Neural progenitor cell (in vitro differentiated cells): ENCODE measurements at regions not wholly inside any gene's neighbourhood (a gene's known extent, or its start where the extent isn't known, plus 50 kb on each side); places are given as distances from the start of the nearest gene placed in this dataset.

ENCODE experiments used
- DNase-seq: peaks from one replicate; pipeline ENCODE4 v3.0.0-alpha.2; 2016; ENCODE audit warnings: low spot score
- H2AFZ ChIP-seq: fragments of 200-600 bp; sonication (generic); replicated peaks from 2 replicates; pipeline ENCODE4 v1.6.1; 2016; ENCODE audit warnings: antibody characterized with exemption
- H3F3A ChIP-seq: fragments of 200-600 bp; sonication (generic); 2 replicates; pipeline ENCODE4 v1.6.1; 2016; ENCODE audit warnings: antibody characterized with exemption, low read depth
- H3K27ac ChIP-seq: fragments of 200-600 bp; sonication (generic); 2 replicates; pipeline ENCODE4 v1.5.1; 2016; ENCODE audit warnings: mild to moderate bottlenecking
- H3K27me3 ChIP-seq: fragments of 200-600 bp; sonication (generic); 2 replicates; pipeline ENCODE4 v1.6.1; 2016; ENCODE audit warnings: mild to moderate bottlenecking, moderate library complexity
- H3K36me3 ChIP-seq: fragments of 200-600 bp; sonication (generic); 2 replicates; pipeline ENCODE4 v1.5.1; 2016
- H3K4me1 ChIP-seq: fragments of 200-600 bp; sonication (generic); 2 replicates; pipeline ENCODE4 v1.6.1; 2016; ENCODE audit warnings: mixed run types
- H3K4me2 ChIP-seq: fragments of 200-600 bp; sonication (generic); 2 replicates; pipeline ENCODE4 v1.6.1; 2016
- H3K4me3 ChIP-seq: fragments of 200-600 bp; sonication (generic); 2 replicates; pipeline ENCODE4 v1.5.1; 2016
- H3K79me2 ChIP-seq: fragments of 200-600 bp; sonication (generic); 2 replicates; pipeline ENCODE4 v1.6.1; 2016; ENCODE audit warnings: low read depth
- H3K9ac ChIP-seq: fragments of 200-600 bp; sonication (generic); 2 replicates; pipeline ENCODE4 v1.6.1; 2016
- H3K9me3 ChIP-seq: fragments of 200-600 bp; sonication (generic); 2 replicates; pipeline ENCODE4 v1.5.1; 2016; ENCODE audit warnings: low read depth
- H4K20me1 ChIP-seq: fragments of 200-600 bp; sonication (generic); 2 replicates; pipeline ENCODE4 v1.6.1; 2016; ENCODE audit warnings: low read depth
- H3K27ac Mint-ChIP-seq: 3 replicates; pipeline ENCODE4 v1.8.0; 2021; ENCODE audit warnings: mixed read lengths
- H3K27me3 Mint-ChIP-seq: 2 replicates; pipeline ENCODE4 v1.8.0; 2022; ENCODE audit warnings: low read depth, mild to moderate bottlenecking, inconsistent platforms, moderate library complexity, mixed read lengths; ENCODE audit not compliant: insufficient read depth
- H3K36me3 Mint-ChIP-seq: 3 replicates; pipeline ENCODE4 v1.8.0; 2021; ENCODE audit warnings: mixed read lengths
- H3K4me1 Mint-ChIP-seq: 3 replicates; pipeline ENCODE4 v1.8.0; 2021; ENCODE audit warnings: mixed read lengths
- H3K4me3 Mint-ChIP-seq: 3 replicates; pipeline ENCODE4 v1.8.0; 2021; ENCODE audit warnings: mild to moderate bottlenecking, moderate library complexity, mixed read lengths
- H3K9me3 Mint-ChIP-seq: 3 replicates; pipeline ENCODE4 v1.8.0; 2020; ENCODE audit warnings: mixed read lengths
- CTCF ChIP-seq: fragments of 200-600 bp; sonication (generic); IDR thresholded peaks from 2 replicates; pipeline ENCODE4 v1.5.1; 2017; ENCODE audit warnings: antibody characterized with exemption, mild to moderate bottlenecking
- EZH2 ChIP-seq: fragments of 200-600 bp; sonication (generic); IDR thresholded peaks from 2 replicates; pipeline ENCODE4 v1.6.1; 2017; ENCODE audit warnings: antibody characterized with exemption, mild to moderate bottlenecking, moderate library complexity
- EZH2phosphoT487 ChIP-seq: fragments of 200-600 bp; sonication (generic); IDR thresholded peaks from 2 replicates; pipeline ENCODE4 v1.6.1; 2017; ENCODE audit warnings: antibody characterized with exemption

- H3K4me2 ChIP-seq: no peak overlapping the region
- no peak overlapping the region for H3K4me3 Mint-ChIP-seq
- H3K27me3 Mint-ChIP-seq: peaks cover 9% of the 10 kb centered on the region
These were observed 118.9 kb upstream of the IGF1R start for GRCh38 chr15:98529205-98530145.

GRCh38 chr15:98530570-98530969 is 117.8 kb upstream of the IGF1R start:
- Histone ChIP-seq H4K20me1 (no peaks in the 10 kb centered on the region), H2AFZ (no peak overlapping the region)
- peaks cover 1% of the 10 kb centered on the region for H3K4me1 Mint-ChIP-seq

More at GRCh38 chr15:98529205-98530145, 118.9 kb upstream of the IGF1R start:
- Mint-ChIP-seq H3K27ac (no peak overlapping the region), H3K9me3 (no peaks in the 10 kb centered on the region), H3K36me3 (no peaks in the 10 kb centered on the region), H3K4me1 (peaks cover 10% of the 10 kb centered on the region)
- Histone ChIP-seq H3K4me3 (no peak overlapping the region), H3K4me1 (no peaks in the 10 kb centered on the region), H3K36me3 (no peaks in the 10 kb centered on the region), H3K9me3 (no peaks in the 10 kb centered on the region), H2AFZ (no peak overlapping the region), H3K27ac (no peak overlapping the region), H3K9ac (no peak overlapping the region), H4K20me1 (no peaks in the 10 kb centered on the region), H3K79me2 (no peaks in the 10 kb centered on the region), H3K27me3 (no peaks in the 10 kb centered on the region), H3F3A (no peaks in the 10 kb centered on the region)
- no peak for DNase-seq
- TF ChIP-seq EZH2: no peak
- no peak for TF ChIP-seq EZH2phosphoT487
- TF ChIP-seq CTCF: no peak

DNA sequence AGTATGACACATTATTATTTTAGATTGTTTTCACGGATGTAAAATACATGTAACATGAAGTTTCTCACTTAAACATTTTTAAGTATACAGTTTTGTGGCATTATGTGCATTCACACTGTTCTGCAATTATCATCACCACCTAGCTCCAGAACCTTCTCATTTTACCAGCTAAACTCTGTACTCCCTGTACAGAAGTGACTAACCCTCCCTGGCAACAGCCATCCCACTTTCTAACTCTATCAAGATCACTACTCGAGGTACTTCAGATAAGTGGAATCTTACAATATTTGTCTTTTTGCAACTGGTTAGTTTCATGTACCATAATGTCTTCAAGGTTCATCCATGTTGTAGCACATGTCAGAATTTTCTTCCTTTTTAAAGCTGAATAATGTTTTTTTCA is 116.3 kb upstream of the IGF1R start:
- H3K36me3 Mint-ChIP-seq: no peaks in the 10 kb centered on the region
- Histone ChIP-seq H4K20me1 (no peaks in the 10 kb centered on the region), H3K36me3 (no peaks in the 10 kb centered on the region), H3K79me2 (no peaks in the 10 kb centered on the region), H3K4me3 (no peak overlapping the region), H3K27me3 (no peaks in the 10 kb centered on the region), H3F3A (no peaks in the 10 kb centered on the region), H3K9me3 (no peaks in the 10 kb centered on the region), H3K4me2 (no peak overlapping the region), H3K27ac (no peak overlapping the region), H3K4me1 (no peaks in the 10 kb centered on the region), H3K9ac (no peak overlapping the region), H2AFZ (no peak overlapping the region)
- DNase-seq: no peak
- no peaks in the 10 kb centered on the region for H3K9me3 Mint-ChIP-seq
- no peak overlapping the region for H3K4me3 Mint-ChIP-seq
- no peak overlapping the region for H3K27ac Mint-ChIP-seq
- TF ChIP-seq EZH2 (no peak), EZH2phosphoT487 (no peak), CTCF (no peak)
- H3K4me1 Mint-ChIP-seq: peaks cover 3% of the 10 kb centered on the region
- peaks cover 4% of the 10 kb centered on the region for H3K27me3 Mint-ChIP-seq

More at GRCh38 chr15:98530570-98530969, 117.8 kb upstream of the IGF1R start:
- Mint-ChIP-seq H3K27me3 (peaks cover 6% of the 10 kb centered on the region), H3K4me3 (no peak overlapping the region), H3K27ac (no peak overlapping the region), H3K9me3 (no peaks in the 10 kb centered on the region), H3K36me3 (no peaks in the 10 kb centered on the region)
- TF ChIP-seq CTCF (no peak), EZH2phosphoT487 (no peak), EZH2 (no peak)
- H3K79me2 ChIP-seq: no peaks in the 10 kb centered on the region
- no peak for DNase-seq
- no peaks in the 10 kb centered on the region for H3K4me1 ChIP-seq
- no peaks in the 10 kb centered on the region for H3F3A ChIP-seq
- H3K4me3 ChIP-seq: no peak overlapping the region
- no peak overlapping the region for H3K4me2 ChIP-seq
- no peaks in the 10 kb centered on the region for H3K9me3 ChIP-seq
- H3K36me3 ChIP-seq: no peaks in the 10 kb centered on the region
- H3K27ac ChIP-seq: no peak overlapping the region
- no peak overlapping the region for H3K9ac ChIP-seq
- H3K27me3 ChIP-seq: no peaks in the 10 kb centered on the region
